ENCODE measurements at regions not wholly inside any gene's neighbourhood (a gene's known extent, or its start where the extent isn't known, plus 50 kb on each side); places are given as distances from the start of the nearest gene placed in this dataset.

- Histone ChIP-seq H3K4me3 (no peak overlapping the region), H3K9me3 (no peaks in the 10 kb centered on the region), H3K27ac (no peak overlapping the region), H3K4me1 (ENCODE audit: insufficient read depth) (no peaks in the 10 kb centered on the region), H3K27me3 (no peaks in the 10 kb centered on the region), H3K36me3 (no peaks in the 10 kb centered on the region)
- DNase-seq, result no peak
- 97 to 98% (median 98%) methylated on average over 1 of the region's 1 CpG for WGBS, 3 donors
- no peak for TF ChIP-seq EP300 (IDR thresholded peaks at IDR 0.05)
- TF ChIP-seq CTCF (IDR thresholded peaks at IDR 0.05), result no peak
- no peak for TF ChIP-seq POLR2A (IDR thresholded peaks at IDR 0.05)
- intact Hi-C loops (cut with DNase I), result no loop called here
These were observed 155.0 kb upstream of the ANKRD50 start for GRCh38 chr4:124867536-124867935.

GRCh38 chr4:124866301-124866700 lies 153.8 kb upstream of the ANKRD50 start:
- TF ChIP-seq POLR2A (IDR thresholded peaks at IDR 0.05), result no peak
- no peak for TF ChIP-seq CTCF (IDR thresholded peaks at IDR 0.05)
- no peak for TF ChIP-seq EP300 (IDR thresholded peaks at IDR 0.05)
- Histone ChIP-seq H3K4me1 (ENCODE audit: insufficient read depth) (peaks cover under 1% of the 10 kb centered on the region), H3K27ac (no peak overlapping the region), H3K4me3 (no peak overlapping the region), H3K27me3 (no peaks in the 10 kb centered on the region), H3K36me3 (no peaks in the 10 kb centered on the region), H3K9me3 (no peaks in the 10 kb centered on the region)
- WGBS, 3 donors, result 26 to 31% (median 28%) methylated on average over 1 of the region's 1 CpG
- intact Hi-C loops (cut with DNase I), result no loop called here
- no peak for DNase-seq

- intact Hi-C loops (cut with DNase I), result no loop called here
- Histone ChIP-seq H3K4me3 (no peak overlapping the region), H3K27ac (no peak overlapping the region), H3K36me3 (no peaks in the 10 kb centered on the region), H3K4me1 (ENCODE audit: insufficient read depth) (peaks cover 4% of the 10 kb centered on the region), H3K27me3 (no peaks in the 10 kb centered on the region), H3K9me3 (no peaks in the 10 kb centered on the region)
- TF ChIP-seq CTCF (IDR thresholded peaks at IDR 0.05) (no peak), POLR2A (IDR thresholded peaks at IDR 0.05) (no peak), EP300 (IDR thresholded peaks at IDR 0.05) (no peak)
- no peak for DNase-seq
- WGBS, 3 donors, result 80 to 94% (median 86%) methylated on average over 3 of the region's 3 CpGs
These were observed 150.6 kb upstream of the ANKRD50 start for GRCh38 chr4:124863040-124863545.

- no peaks in the 10 kb centered on the region for H3K36me3 ChIP-seq
- H3K4me3 ChIP-seq, result no peak overlapping the region
- no peak for DNase-seq
- H3K4me1 ChIP-seq (ENCODE audit: insufficient read depth), result peaks cover 6% of the 10 kb centered on the region
- TF ChIP-seq CTCF (IDR thresholded peaks at IDR 0.05) (no peak), EP300 (IDR thresholded peaks at IDR 0.05) (no peak)
- intact Hi-C loops (cut with DNase I), result no loop called here
- no peak overlapping the region for H3K27ac ChIP-seq
- H3K27me3 ChIP-seq, result no peaks in the 10 kb centered on the region
- no peaks in the 10 kb centered on the region for H3K9me3 ChIP-seq
These were observed 149.7 kb upstream of the ANKRD50 start for GRCh38 chr4:124862261-124862660.

- WGBS, 3 donors, result 83 to 91% (median 83%) methylated on average over 3 of the region's 3 CpGs
These were observed 149.2 kb upstream of the ANKRD50 start for GRCh38 chr4:124861761-124862160.

More at GRCh38 chr4:124861761-124862160, 149.2 kb upstream of the ANKRD50 start:
- H3K4me1 ChIP-seq (ENCODE audit: insufficient read depth), result peaks cover 6% of the 10 kb centered on the region
- H3K27ac ChIP-seq, result no peak overlapping the region
- no peaks in the 10 kb centered on the region for H3K9me3 ChIP-seq
- no peak for DNase-seq
- intact Hi-C loops (cut with DNase I), result no loop called here
- no peaks in the 10 kb centered on the region for H3K36me3 ChIP-seq
- H3K4me3 ChIP-seq, result no peak overlapping the region
- TF ChIP-seq EP300 (IDR thresholded peaks at IDR 0.05) (no peak), POLR2A (IDR thresholded peaks at IDR 0.05) (no peak), CTCF (IDR thresholded peaks at IDR 0.05) (no peak)
- no peaks in the 10 kb centered on the region for H3K27me3 ChIP-seq
